ENCODE measurements at regions not wholly inside any gene's neighbourhood (a gene's known extent, or its start where the extent isn't known, plus 50 kb on each side); places are given as distances from the start of the nearest gene placed in this dataset.
A peak's percentile ranks its signal among the peaks of the same experiment; 100 is the strongest.
"Not testable (repeated sequence)": the region's sequence is repeated elsewhere in the genome, so short reads cannot be mapped to it uniquely, and the experiment has no call there.

DNA sequence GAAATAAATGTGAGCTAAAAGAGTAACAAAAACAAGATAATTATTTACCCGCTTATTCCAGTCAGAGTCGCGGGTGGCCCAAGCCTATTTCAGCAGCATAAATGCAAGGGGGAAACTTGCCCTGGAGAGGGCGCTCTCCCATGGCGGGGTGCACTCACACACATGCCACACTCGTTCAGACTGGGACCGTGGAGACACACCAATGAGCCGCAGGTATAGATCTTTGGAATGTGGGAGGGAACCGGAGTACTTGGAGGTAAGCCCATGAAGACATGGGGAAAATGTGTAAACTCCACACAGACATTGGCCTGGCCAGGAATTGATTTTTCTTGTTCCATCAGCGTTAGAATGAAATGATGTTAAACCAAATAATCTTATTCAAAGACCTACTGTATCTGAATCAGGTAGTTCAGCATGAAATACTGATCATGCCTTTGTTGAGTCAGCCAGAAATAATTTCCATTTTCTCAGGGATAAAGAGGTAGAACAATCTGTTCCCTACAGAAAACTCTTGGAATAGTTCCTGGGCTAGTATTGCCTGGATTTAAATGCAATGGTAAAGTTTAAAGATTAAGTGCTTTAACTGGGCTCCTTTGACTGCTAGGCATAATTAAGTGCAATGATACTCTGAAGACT lies 191.5 kb downstream of the MCHR2 start:
- DNase-seq = no peak

DNA sequence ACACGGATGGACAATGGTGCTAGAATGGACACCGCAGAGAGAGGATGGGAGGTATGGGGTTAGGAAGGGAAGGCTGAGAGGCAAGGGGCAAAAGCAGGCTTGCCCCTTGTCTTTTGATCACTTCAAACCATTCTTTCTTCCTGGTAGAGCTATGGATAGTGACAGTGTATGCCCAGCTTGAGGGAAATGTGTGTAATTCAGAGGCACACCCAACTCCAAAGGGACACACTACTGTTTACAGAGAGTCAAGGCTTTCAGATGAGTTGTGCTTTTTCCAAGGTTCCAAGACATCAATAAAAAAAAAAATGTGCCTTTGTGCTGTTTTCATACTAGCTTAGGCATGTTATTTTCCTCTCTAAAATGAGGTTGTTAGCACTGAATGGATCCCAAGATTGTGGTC lies 185.0 kb downstream of the MCHR2 start:
- no peak for DNase-seq

DNA sequence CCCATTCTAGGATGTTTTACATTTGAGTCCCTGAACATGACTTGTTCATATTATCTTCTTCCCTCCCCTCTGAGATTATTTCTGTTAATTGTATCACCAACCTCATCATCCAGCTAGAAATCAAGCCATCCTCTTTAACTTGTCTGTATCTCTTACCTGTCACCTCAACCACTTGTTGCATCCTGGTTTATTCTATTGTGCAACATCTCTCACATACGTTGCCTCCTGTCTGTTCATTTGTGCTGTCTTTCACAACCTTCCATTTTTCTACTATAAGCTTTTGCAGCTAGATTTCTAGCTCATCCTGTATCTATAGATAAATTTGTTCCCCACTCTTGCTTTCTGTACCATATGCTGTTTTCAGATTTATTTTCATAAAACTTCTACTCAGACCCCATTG lies 183.7 kb downstream of the MCHR2 start:
- DNase-seq = no peak

DNA sequence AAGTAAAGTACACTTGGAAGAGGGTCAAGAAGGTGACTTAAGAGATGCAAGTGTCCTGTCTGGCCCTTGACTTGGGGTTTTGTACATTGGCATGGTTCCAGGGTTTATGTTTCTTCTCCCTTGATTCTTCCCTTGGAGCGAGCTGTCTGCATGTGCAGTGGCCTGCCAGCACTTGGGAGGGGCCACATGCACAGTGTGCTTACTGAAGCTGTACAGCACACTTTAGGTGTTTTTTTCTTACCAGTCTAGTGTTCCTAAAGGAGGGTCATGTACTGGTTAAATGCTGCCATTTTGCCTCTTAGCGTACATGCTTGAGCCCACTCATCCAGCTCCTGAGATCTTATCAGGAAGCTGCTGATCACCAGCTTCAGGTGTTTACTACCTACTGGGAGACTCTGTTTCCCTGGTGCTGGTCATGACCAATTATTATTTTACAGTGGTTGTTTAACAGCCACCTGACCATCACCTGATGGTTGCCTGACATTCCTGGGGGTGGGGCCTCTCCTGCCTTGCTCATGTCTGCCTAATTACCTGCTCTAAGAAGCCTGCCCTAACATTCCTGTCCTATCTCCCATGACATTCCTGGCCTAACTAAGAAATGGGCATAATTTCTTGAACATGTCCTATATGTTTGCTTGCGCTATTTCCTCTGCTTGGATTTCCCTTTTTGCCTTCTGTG lies 182.9 kb downstream of the MCHR2 start:
- DNase-seq = no peak

DNA sequence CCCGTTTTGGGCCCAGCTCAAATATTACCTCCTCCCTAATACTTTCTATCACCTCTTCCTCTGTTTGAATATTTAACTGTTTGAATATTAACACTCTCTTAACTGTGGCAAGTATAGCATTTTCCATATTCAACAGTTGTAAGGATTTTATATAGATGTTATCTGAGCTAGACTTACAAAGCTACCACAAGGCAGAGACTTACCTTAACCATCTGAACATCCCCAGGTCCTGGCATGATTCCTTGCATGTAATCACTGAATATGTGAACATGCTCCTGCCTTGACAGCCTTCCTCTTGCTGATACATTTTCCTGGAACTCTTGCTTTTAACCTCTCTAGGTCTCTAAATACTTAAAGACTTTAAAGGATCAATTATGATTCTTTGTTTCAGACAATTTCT lies 182.4 kb downstream of the MCHR2 start:
- no peak for DNase-seq

DNA sequence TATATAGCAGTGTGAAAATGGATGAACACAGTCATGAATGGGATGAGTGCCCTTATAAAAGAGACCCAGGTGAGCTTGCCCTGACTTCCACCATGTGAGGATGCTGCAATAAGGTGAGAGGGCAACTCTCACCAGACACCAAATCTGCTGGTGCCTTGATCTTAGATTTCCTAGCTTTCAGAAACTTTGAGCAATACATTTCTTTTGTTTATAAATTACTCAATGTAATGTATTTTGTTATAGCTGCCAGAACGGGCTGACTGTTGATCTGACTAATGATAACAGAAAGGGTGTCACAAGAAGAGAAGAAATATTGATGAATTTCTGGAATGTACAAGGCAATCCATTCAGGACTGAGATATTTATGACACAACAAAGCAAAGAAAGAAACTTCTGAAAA lies 180.5 kb downstream of the MCHR2 start:
- DNase-seq = no peak

DNA sequence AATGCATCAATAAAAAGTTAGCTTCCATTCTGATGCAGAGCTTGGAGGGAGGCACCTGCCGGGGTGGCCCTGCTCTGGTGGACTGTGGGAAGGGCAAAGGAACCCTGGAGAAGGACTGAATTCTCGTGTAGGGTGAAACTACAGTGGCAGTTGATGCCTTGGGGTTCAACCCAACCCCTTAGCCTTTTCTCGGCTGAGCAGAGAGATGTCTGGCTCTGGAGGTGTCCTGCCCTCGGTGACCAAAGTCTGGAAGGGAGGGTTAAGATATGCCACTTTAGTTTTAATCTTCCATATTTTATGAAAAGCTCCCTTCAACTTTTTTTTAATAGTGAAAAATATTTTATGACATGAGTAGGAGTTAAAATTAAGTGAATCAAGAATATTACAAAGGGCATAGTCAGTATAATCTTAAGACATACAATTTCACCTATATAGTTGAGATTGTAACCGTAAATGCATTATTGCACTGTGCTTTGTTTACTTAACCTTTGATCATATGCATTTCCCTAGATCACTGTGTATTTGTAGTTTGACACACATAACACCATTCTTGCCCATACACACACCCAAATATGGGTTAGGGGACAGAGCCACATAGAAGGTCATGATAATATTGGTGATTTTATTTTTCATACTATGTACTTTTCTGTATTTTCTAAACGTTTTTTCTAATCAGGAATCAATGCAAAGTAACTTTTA lies 179.6 kb downstream of the MCHR2 start:
- DNase-seq = no peak

DNA sequence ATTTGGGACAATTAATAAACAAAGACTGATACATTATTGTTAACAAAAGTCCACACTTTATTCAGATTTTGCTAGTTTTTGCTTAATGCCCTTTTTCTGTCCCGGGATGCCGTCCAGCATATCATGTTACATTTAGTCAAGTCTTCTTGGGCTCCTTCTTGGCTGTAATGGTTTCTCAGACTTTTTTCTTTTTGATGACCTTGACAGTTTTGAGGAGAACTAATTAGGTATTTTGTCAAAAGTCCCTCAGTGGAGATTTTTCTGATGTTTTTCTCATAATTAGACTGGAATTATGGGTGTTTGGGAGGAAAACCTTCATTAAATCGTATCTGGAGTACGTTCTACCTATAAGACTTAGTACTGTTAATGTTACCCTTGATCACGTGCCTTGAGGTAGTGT lies 177.2 kb downstream of the MCHR2 start:
- DNase-seq = no peak

DNA sequence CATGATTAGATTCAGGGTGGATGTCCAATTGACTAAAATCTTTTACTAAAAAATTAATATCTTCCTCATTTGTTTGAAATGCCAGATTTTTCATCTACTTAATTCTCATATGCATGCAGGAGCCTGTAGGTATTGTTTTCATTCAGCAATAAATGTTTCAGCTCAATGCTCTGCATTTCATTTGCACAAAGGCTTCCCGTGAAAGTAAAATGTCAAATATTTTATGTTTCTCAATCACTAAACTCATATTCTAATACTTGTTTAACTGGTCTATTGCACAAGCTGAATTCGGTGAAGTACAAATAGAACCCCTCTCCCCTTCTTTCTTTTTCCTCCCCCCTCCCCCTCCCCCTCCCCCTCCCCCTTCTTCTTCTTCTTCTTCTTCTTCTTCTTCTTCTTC lies 175.9 kb downstream of the MCHR2 start:
- no peak for DNase-seq

DNA sequence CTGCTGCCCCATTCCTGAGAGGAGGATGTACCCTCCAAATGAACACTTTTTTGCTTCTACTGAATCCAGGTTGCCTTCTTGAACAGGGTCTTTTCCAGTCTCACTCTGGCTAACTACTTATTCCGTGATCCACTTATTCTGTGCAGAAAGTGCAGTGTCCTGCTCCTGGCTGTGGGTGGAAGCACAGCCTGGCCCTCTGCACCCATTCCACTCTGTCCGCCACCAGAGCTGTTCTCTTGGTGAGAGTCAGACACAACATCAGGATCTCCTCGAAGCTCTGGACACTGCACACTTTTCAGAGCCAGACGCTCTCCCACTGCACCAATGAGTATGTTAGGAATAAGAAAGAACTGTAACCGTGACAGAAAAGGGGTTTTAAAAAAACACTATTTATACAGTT lies 174.2 kb downstream of the MCHR2 start:
- DNase-seq = no peak

DNA sequence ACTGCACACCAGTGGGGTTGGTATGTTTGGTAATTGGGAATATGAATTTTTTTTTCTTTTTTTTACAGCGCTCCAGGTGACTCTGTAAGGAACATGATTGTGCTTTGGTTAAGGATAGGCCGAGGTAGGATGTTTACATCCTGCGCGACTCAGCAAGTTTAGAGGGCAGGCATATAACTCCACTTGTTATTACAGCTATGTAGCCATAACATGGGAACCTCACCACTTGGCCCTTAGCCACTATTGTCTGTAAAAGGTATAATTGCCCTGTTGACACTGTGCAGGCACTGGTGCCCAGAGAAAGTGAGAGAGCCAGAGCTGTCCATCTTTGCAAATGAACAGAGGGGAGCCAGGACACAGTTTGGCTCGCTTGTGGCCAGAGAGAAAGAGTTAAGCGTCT lies 172.9 kb downstream of the MCHR2 start:
- no peak for DNase-seq

DNA sequence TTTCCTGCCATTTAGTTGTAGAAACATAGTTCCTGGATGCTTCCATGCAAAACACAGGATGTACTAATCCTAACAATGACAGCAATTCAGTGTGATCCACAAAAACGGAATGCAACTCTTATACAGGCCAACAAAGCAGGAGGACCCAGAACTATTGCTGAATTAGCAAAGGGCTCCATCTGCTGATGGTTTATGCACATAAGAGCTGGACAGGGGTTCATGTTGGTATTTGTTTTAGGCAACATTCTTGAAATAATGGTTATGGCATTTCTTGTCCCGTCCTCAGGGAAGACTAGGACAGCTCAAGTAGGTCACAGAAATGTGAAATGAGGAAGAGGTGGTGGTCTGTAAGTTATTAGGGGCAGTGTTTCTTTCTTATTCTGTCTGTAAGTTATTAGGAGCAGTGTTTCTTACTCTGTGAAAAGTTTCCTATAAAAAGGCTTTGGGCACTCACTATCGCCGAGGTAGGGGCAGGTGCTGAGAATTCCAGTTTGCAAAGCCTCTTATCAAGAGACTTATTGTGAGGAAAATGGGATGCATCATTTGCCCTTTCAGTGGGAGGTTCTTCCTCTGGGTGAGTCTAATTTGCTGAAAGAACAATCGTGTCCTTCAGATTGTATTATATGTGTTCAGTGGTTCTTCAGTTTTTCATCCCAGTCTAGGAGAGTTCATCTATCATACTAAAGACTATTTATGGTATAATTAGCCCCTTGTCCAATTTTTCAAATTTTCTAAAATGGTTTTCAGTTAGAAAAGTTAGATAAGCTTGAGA lies 171.1 kb downstream of the MCHR2 start:
- peak; percentile 88 for DNase-seq

DNA sequence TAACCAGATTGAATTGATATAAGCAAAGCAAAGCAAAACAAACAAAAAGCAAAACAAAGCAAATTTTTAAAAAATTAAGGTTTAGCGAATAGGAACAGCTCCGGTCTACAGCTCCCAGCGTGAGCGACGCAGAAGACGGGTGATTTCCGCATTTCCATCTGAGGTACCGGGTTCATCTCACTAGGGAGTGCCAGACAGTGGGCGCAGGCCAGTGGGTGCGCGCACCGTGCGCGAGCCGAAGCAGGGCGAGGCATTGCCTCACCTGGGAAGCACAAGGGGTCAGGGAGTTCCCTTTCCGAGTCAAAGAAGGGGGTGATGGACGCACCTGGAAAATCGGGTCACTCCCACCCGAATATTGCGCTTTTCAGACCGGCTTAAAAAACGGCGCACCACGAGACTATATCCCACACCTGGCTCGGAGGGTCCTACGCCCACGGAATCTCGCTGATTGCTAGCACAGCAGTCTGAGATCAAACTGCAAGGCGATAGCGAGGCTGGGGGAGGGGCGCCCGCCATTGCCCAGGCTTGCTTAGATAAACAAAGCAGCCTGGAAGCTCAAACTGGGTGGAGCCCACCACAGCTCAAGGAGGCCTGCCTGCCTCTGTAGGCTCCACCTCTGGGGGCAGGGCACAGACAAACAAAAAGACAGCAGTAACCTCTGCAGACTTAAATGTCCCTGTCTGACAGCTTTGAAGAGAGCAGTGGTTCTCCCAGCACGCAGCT lies 170.3 kb downstream of the MCHR2 start:
- not testable (repeated sequence) for DNase-seq

DNA sequence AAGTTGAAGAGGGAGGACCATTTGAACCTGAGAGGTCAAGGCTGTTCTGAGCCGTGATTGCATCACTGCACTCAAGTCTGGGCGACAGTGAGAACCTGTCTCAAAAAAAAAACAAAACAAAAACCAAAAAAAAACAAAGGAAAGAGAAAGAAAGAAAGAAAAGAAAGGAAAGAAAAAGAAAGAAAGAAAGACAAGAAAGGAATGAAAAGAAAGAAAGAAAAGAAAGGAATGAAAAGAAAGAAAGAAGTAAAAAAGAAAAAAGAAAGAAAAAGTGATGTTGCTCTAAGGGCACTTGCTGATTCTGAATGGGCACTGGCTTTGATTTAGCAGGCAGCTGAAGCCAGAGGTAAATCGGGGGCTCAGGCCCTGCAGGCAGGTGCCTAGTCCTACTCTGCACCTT lies 161.0 kb downstream of the MCHR2 start:
- no peak for DNase-seq

DNA sequence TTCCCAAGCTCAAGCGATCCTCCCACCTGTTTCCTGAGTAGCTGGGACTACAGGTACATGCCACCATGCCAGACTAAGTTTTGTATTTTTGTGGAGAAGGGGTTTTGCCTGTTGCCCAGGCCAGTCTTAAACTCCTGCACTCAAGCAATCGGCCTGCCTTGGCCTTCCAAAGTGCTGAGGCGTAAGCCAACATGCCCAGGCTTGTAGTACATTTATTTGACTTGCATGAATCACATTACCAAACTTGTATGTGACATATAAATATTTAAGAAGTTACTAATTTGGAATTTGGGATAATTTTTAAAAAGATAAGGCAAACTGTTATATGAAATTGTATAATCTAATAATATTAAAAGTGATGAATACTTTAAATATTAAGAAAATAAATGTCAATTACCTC lies 157.6 kb downstream of the MCHR2 start:
- DNase-seq = no peak

DNA sequence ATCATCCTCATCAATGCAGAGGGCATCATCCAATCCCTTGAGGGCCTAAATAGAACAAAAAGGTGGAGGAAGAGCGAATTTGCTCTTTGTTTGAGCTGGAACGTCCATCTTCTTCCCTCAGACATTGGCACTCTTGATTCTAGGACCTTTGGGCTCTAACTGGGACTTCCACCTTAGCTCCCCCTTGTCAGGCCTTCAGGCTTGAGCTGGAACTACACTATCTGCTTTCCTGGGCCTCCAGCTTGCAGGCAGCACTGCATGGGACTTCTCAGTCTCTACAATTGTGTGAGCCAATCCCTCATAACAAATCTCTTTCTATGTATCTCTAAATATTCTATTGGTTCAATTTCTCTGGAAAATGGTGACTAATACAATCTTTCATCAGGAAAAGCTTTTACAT lies 155.4 kb downstream of the MCHR2 start:
- DNase-seq = peak; percentile 34

DNA sequence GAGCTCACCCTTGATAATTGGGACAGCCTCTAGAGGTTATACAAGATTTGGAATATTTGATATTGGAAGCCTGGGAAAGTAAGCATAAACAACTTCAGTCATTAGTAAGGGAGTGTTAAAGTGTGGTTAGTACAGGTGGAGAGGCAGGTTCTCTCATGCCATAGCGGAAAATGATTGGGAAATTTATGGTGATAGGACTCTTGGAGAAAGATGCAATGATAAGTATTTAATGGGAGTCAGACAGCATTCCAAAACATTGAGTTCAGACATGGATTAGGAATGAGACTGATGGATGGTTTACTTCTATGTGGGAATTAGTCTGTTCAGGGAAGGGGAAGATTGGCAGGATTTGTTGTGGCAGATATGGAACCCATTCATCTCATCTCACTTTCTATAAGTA lies 152.7 kb downstream of the MCHR2 start:
- no peak for DNase-seq

DNA sequence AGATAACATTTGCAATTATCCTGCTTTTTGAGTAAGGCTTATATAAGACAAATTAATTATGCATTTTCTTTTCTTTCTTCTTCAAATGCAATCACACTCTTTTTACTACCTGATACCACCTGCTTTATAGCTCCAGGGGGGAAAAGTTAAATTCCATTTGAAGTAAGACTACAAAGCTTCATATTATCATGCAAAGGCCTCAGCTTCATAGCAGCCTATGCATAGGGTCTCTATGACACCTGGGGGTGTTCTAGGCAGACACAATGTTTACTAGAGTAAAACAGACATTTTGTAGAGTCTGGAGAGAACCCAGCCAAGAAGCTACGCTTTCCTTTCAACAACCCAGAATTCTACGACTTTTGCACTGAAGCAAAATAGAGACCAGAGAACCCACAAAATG lies 148.0 kb downstream of the MCHR2 start:
- DNase-seq = no peak

DNA sequence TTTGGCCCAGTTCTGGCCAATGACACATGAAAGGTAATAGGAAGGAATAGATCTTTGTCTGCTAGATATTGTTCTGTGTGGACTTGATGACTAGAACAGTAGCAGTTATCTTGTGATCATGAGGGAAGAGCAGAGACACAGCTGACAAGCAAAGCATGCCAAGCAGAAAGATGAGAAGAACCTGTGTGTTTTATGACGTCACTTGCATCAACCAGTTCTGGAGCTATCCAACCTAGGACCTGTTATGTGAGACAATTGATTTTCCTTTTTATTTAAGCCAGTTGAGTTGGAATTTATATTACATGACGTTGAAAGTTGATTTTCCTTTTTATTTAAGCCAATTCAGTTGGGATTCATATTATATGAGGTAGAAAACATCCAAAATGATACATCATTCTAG lies 143.2 kb downstream of the MCHR2 start:
- no peak for DNase-seq

DNA sequence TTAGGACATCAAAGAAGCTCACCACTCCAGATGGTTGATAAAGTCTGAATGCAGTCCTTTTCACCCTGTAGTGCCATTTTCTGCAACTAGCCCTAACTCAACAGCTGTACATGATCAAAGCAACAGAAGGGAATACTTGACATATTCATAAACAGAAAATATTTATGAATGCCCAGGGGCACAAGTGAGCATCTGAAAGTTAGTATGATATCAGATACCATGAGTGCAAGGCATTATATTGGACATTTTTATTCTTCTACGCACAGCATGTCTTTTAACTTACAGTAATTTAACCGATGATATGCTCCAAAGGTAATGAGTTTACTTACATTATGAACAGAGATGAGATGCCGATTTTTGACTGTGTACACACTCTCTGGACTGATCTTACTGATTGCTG lies 142.0 kb downstream of the MCHR2 start:
- DNase-seq = no peak

DNA sequence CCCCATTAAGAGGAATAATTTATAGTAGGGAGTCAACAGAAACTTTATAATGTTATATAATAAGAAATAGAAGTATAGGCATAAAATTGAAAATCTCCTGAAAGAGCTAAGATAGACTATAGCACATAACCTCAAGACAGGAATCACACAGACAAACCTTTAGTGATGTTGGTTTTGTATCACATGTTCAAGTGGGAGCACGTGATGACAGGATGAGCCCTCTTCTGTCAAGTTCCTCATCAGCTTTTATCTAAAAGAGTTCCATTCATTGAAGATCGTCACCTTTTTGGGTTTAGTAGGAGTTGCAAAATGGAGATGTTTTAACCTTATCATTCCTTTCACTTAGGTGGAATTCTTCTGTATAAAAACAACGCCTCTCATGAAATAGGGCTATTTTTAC lies 127.0 kb downstream of the MCHR2 start:
- DNase-seq = peak; percentile 26

DNA sequence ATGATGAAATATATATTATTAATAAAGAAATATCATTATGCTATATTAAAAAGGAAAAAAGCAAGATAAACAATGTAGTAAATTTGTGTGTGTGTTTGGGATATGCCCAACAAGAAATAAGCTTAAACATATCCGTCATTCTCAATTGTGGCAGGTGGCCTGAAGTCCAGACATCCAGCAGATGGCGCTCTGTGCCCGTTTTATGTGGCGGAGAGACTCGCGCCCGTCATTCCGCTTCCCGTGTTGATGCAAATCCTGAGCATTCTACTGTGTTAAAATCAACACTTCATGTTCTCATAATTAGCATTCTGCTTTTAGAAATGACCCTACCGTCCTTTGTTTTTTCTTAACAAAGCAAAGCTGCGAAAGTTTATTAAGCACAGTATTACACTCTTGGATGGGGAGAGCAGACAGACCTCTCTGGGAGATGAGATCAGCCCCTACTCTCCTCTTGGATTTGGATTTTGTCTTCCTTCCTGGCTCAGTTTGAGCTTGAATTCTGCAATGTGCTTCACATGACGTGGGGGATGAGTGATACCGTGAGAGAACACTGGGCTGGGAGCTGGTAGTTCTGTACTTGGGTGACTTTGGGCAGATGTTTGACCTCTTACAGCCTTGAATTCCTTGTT lies 125.8 kb downstream of the MCHR2 start:
- DNase-seq = peak; percentile 83
